GM21423 (cell line): ENCODE measurements at regions not wholly inside any gene's neighbourhood (a gene's known extent, or its start where the extent isn't known, plus 50 kb on each side); places are given as distances from the start of the nearest gene placed in this dataset.
"Not testable (repeated sequence)": the region's sequence is repeated elsewhere in the genome, so short reads cannot be mapped to it uniquely, and the experiment has no call there.

Experiments
- ATAC-seq: cut with Tn5 transposase; IDR thresholded peaks from one replicate; pipeline ENCODE4 v1.9.1; 2021; ENCODE audit warnings: mild to moderate bottlenecking, moderate library complexity; ENCODE audit not compliant: unreplicated experiment

DNA sequence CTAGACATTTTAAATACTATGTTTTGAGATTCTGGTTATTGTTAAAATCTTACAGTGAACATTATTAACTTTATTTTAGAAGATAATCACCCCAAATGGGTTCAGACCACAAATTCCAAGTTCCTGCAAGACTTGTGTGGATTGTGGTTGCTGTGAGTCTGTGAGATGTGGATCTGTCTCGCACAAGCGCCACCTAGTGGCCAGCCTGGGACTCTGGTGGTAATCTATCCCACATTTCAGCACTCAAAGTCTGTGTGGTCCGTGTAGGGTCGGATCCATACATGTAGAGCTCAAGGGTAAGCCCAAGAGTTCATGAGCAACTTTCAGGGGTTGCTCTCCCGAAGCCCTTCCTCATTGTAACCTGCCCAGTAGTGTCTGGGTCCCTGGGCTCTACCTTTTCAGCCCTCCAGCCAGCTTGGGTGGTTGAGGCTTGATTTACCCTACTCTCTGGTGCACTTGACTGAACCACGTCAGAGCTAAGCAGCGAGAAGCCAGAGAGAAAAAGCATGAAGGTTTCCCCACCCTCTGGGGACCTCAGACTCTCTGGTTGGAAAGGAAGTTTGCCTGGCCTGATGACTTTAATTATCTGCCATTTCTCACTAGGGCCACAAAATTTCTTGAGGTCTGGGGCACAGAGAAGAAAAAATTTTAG is 129.2 kb downstream of the ARHGAP11B start:
- not testable (repeated sequence) for ATAC-seq

DNA sequence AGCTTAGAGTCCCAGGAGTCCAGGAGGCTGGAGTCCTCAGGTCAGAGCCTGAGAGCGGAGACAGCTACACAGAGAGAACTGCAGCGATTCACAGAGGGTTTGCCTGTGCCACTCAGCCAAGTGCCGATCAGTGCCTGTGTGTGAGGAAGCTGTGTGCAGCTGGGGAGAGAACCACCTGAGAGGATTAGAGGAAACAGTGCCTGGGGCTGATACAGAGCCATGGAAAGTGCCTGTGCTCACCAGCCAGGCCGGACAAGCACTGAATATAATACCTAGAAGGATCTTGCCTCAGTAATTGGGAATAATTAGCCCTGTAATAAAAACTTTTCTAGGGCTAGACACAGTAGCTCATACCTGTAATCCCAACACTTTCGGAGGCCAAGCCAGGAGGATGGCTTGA is 134.7 kb downstream of the ARHGAP11B start:
- not testable (repeated sequence) for ATAC-seq

GRCh38 chr15:30761365-30761764 is 135.4 kb downstream of the ARHGAP11B start:
- not testable (repeated sequence) for ATAC-seq

DNA sequence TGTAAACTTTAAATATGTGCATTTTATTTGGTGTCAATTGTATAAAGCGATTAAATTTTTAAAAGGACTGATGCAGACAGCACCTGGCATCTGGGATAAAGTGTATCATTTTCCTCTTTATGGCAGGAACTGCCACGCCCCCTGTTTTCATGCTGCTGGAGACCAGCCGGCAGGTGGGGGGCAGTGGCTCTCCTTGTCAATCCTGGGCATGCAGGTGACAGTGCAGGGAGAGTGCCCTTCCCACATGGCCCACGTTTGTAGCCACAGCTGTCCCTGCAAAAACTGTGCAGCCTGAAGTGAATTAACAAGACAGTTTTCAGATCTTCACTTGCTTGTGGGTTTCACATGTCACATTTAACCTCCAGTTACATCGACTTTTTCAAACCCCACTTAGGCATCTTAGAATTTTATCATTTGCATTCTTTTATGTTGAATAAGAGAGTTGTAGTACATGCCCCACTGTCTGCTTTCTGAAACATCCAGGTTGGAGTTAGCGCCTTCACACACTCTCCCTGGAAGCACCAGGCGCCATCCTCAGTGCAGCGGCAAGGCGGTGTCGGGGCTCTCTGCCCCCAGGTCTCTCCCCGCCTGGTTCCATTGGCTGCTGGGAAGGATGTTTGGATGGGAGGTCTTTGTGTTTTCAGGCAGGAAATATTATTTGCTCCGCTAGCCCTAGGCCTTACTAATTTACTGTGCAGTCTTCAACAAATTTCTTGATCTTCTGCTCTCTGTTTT is 134.2 kb upstream of the FAN1 start:
- not testable (repeated sequence) for ATAC-seq

- ATAC-seq: no peak
Observed at GRCh38 chr15:30770759-30771158, 133.0 kb upstream of the FAN1 start.

DNA sequence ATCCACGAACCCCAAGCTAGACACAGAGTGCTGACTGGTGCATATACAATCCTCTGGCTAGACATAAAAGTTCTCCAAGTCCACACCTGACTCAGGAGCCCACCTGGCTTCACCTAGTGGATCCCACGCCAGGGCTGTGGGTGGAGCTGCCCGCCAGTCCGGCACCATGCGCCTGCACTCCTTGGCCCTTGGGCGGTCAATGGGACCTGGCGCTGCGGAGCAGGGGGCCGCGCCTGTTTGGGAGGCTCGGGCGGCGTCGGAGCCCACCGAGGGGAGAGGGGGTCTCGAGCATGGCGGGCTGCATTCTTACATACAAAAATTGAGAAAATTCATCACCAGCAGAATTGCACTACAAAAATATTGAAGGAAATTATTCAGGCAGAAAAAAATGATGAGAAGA is 120.7 kb upstream of the FAN1 start:
- ATAC-seq: no peak

DNA sequence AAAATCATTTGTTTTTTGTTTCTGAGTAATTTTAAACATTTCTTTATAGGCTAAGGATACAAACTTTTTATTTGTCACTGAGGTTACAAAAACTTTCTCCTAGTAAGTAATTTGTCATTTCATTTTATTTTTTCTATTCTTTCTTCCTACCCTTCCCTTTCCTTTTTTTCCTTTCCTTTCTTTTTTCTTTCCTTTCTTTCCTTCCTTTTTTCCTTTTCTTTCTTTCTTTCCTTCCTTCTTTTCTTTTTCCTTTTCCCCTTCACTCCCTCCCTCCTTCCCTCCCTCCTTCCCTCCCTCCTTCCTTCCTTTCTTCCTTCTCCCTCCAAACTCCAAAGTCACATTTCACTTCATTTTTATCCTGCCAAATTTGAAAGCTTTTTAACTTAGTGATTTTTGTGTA is 115.1 kb upstream of the FAN1 start:
- ATAC-seq: no peak

- ATAC-seq: no peak
Observed at GRCh38 chr15:30791239-30792175, 112.2 kb upstream of the FAN1 start.

DNA sequence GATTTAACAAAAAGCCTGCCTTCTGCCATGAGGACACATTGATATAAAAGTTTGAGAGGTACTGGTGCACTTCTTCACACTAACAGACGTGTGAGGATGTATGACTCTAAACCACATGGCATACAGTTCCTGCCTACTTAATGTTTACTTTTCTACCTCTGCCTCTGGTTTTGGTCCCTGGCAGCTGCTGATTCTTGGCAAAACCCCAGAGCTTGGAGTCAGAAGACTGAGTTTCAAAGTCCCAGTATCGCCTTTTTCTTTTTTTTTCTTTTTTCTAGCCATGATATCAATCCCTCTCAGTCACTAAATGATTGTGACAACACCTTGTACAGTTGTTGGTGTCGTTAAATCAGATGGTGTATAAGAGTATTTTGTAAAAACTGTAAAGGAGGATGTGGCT is 110.9 kb upstream of the FAN1 start:
- ATAC-seq: not testable (repeated sequence)

DNA sequence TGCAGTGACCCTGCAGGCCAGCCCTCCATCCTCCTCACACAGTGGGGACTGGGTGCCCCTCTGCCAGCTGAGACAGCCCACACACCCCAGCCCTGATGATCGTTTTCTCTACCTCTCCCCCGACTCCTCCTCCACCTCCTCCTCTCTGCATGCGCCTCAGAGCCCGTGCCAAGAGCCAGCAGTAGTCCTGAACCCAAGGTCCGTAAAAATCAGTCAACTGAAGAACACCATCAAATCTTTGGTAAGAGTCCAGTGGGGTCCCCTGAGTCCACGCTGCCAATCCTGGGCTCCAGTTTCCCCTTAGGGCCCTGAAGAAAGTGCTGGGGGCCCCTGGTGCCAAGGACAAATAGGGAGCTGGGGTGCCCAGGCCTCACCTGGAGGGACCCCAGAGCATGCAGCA is 109.3 kb upstream of the FAN1 start:
- ATAC-seq: no peak

DNA sequence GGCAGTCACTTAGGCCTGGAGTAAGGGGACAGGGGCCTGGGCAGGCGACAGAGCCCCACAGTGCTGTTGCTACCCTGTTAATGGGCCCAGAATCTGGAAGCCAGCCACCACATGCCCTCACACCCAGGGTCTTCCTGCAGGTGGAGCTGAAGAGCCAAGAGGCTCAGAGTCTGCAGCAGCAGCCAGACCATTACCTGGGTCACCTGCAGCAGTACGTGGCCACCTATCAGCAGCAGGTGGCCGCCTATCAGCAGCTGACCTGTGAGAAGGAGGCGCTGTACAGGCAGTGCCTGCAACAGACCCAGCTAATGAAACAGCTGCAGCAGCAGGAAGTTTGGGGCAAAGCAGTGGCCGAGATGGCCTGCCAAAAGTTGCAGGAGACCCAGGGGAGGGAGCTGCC is 104.2 kb upstream of the FAN1 start:
- ATAC-seq: not testable (repeated sequence)

- ATAC-seq: not testable (repeated sequence)
Observed at GRCh38 chr15:30801140-30801895, 102.4 kb upstream of the FAN1 start.

- ATAC-seq: not testable (repeated sequence)
Observed at GRCh38 chr15:30802001-30802400, 101.7 kb upstream of the FAN1 start.

GRCh38 chr15:30803703-30804102 is 100.0 kb upstream of the FAN1 start:
- not testable (repeated sequence) for ATAC-seq

- no peak for ATAC-seq
Observed at GRCh38 chr15:30816430-30816829, 87.3 kb upstream of the FAN1 start.

GRCh38 chr15:30823068-30823813 is 80.5 kb upstream of the FAN1 start:
- ATAC-seq: not testable (repeated sequence)

DNA sequence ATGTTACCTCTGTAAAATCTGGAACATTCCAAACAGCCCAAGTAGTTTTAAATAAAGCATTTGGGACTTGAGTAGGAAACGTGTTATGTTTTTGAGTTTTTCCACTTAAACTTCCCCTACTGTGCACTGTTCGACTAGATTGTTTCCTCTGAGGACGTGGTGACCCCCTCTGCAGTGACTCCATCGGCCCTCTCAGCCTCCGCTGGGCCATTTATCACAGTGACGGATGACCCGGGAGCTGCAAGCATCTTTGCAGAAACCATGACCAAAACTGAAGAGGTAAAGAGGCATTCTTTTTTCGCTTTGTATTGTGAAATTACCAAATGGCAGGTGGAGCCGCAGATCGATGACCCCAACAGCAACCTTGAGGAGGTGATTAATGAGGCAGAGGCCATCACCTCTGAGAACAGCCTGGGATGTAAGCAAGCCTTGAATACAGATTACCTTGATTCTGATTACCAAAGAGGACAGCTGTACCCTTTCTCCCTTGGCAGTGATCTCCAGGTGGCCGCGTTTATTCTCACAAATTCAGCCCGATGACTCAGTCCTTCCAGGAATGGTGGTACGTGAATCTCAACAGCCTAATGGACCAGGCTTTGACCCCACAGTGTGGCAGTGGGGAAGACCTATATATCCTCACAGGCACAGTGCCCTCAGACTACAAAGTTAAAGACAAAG is 79.1 kb upstream of the FAN1 start:
- no peak for ATAC-seq

GRCh38 chr15:30827625-30828303 is 76.0 kb upstream of the FAN1 start:
- no peak for ATAC-seq

- not testable (repeated sequence) for ATAC-seq
Observed at GRCh38 chr15:30828304-30828639, 75.4 kb upstream of the FAN1 start.
